GM12875 (cell line): ENCODE measurements at regions not wholly inside any gene's neighbourhood (a gene's known extent, or its start where the extent isn't known, plus 50 kb on each side); places are given as distances from the start of the nearest gene placed in this dataset.

Source experiments
- H3K4me3 ChIP-seq: one replicate; pipeline ENCODE4 v1.5.1; 2011; ENCODE audit warnings: low read depth, low read length, control low read depth
- CTCF ChIP-seq: IDR thresholded peaks from 2 replicates; pipeline ENCODE4 v1.5.1; 2011; ENCODE audit warnings: low read depth, mild to moderate bottlenecking, control low read depth, inconsistent platforms, low read length, moderate library complexity, borderline replicate concordance; ENCODE audit not compliant: insufficient read depth

DNA sequence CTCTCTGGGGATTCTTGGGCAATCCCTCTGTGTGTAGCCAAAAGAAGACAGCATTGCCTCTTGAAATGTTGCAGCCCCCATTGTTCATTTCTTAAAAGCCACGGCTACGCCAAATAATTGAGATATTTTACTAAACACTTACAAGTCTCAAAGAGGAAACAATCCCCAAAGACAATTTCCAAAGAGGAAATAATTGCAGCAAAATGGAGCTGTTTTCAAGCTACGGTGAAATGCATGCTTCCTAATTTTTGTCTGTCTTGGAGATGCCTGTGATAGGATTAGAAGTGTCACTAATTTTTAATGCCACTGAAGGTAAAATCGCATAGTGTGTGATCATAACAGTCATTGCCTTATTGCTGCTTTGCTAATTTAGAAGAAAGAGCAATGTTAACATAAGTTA is 72.9 kb upstream of the NAMPT start:
- no peak for TF ChIP-seq CTCF
- no peak overlapping the region for H3K4me3 ChIP-seq

- no peak overlapping the region for H3K4me3 ChIP-seq
- TF ChIP-seq CTCF: no peak
Observed at GRCh38 chr7:106354822-106355221, 70.0 kb upstream of the NAMPT start.

DNA sequence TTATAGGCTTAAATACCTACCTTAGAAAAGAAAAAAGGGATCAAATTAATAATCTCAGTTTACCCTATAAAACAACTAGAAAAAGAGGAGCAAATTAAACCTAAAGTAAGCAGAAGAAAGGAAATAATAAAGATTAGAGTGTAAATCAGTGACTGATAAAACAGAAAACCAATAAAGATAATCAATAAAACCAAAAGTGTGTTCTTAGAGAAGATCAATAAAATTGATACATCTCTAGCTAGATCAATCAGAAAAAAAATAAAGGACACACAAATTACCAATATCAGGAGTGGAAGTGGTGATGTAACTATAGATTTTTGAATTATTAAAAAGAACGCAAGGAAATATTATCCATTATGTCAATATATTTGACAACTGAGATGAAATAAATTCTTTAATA is 69.2 kb upstream of the NAMPT start:
- TF ChIP-seq CTCF: no peak
- no peak overlapping the region for H3K4me3 ChIP-seq

- no peak for TF ChIP-seq CTCF
Observed at GRCh38 chr7:106348231-106348630, 63.4 kb upstream of the NAMPT start.

GRCh38 chr7:106347229-106347833 is 62.5 kb upstream of the NAMPT start:
- H3K4me3 ChIP-seq: no peak overlapping the region
- TF ChIP-seq CTCF: no peak

More at GRCh38 chr7:106348231-106348630, 63.4 kb upstream of the NAMPT start:
- no peak overlapping the region for H3K4me3 ChIP-seq

DNA sequence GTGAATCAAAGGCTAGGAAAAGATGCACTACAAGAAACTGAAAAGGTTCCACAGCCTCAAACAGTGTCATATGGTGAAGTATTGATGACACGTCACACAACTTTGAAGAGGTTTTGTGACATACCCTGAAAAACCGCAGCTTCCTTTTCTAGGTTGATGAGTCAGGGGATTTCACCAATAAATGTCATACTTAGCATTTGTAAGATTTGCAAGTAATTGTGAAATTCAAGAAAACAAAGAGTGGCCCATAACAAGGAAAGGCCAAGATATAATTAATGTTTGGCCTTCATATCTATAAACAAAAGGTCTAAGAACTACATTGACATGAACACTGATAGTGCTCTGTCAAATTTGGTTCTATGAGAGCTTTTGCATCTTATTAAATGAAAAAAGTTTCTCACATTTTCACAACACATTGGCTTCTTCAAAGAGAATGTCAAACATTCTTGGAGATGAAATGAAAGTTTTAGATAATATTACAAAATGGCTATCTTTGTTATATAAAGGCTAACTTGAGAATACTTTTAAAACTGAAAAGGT is 62.0 kb upstream of the NAMPT start:
- no peak overlapping the region for H3K4me3 ChIP-seq
- no peak for TF ChIP-seq CTCF

- H3K4me3 ChIP-seq: no peak overlapping the region
- TF ChIP-seq CTCF: no peak
Observed at GRCh38 chr7:106346167-106346677, 61.4 kb upstream of the NAMPT start.
